Spinal cord (tissue), 9 donors: ENCODE measurements at regions not wholly inside any gene's neighbourhood (a gene's known extent, or its start where the extent isn't known, plus 50 kb on each side); places are given as distances from the start of the nearest gene placed in this dataset.
"Not testable (repeated sequence)": the region's sequence is repeated elsewhere in the genome, so short reads cannot be mapped to it uniquely, and the experiment has no call there.

ENCODE experiments used
- DNase-seq, 6 donors: peaks; one replicate each; pipeline versions ENCODE4 v3.0.0 to v3.0.0-alpha.2; 2013 to 2015; ENCODE audit warnings: low spot score in 6 of 6, low read depth in 4 of 6
- H3K27ac ChIP-seq: one replicate; pipeline ENCODE4 v1.5.1; 2013; ENCODE audit warnings: low read depth, low read length, control low read depth
- H3K27me3 ChIP-seq: one replicate; pipeline ENCODE4 v1.6.1; 2013; ENCODE audit warnings: low read length; ENCODE audit not compliant: control insufficient read depth, insufficient read depth
- H3K36me3 ChIP-seq: one replicate; pipeline ENCODE4 v1.6.1; 2013; ENCODE audit warnings: low read length; ENCODE audit not compliant: control insufficient read depth, insufficient read depth
- H3K4me1 ChIP-seq: one replicate; pipeline ENCODE4 v1.6.1; 2013; ENCODE audit warnings: low read length; ENCODE audit not compliant: control insufficient read depth, insufficient read depth
- H3K4me3 ChIP-seq: one replicate; pipeline ENCODE4 v1.5.1; 2013; ENCODE audit warnings: low read depth, low read length, control low read depth
- H3K9me3 ChIP-seq: one replicate; pipeline ENCODE4 v1.6.1; 2013; ENCODE audit warnings: low read length; ENCODE audit not compliant: control insufficient read depth, insufficient read depth
- WGBS: methylation state at CpG from one replicate; pipeline ENCODE4 v1.1.5; 2013; ENCODE audit warnings: missing lambda C conversion rate; ENCODE audit not compliant: insufficient coverage; 5-methylcytosine and 5-hydroxymethylcytosine counted together
- donor health status: healthy.

- H3K9me3 ChIP-seq: no peaks in the 10 kb centered on the region
- H3K27me3 ChIP-seq: no peaks in the 10 kb centered on the region
- no peak for DNase-seq
- whole genome bisulfite sequencing: 96% methylated on average over 7 of the region's 8 CpGs
- no peak overlapping the region for H3K27ac ChIP-seq
- H3K4me1 ChIP-seq: no peaks in the 10 kb centered on the region
- no peaks in the 10 kb centered on the region for H3K36me3 ChIP-seq
- H3K4me3 ChIP-seq: no peak overlapping the region
Observed at GRCh38 chr1:232144696-232145230, 485.2 kb downstream of the SIPA1L2 start.

- Histone ChIP-seq H3K9me3 (no peaks in the 10 kb centered on the region), H3K27me3 (no peaks in the 10 kb centered on the region), H3K4me1 (no peaks in the 10 kb centered on the region), H3K36me3 (no peaks in the 10 kb centered on the region), H3K27ac (peak overlapping the region; percentile 80), H3K4me3 (no peak overlapping the region)
- no peak for DNase-seq
- WGBS: 88% methylated on average over 3 of the region's 3 CpGs
Observed at GRCh38 chr1:232143315-232143886, 486.5 kb downstream of the SIPA1L2 start.

- Histone ChIP-seq H3K27ac (peak overlapping the region; percentile 80), H3K4me3 (no peak overlapping the region), H3K9me3 (no peaks in the 10 kb centered on the region), H3K4me1 (no peaks in the 10 kb centered on the region), H3K27me3 (no peaks in the 10 kb centered on the region), H3K36me3 (no peaks in the 10 kb centered on the region)
- WGBS: 82% methylated on average over 8 of the region's 8 CpGs
- peak; percentile 12 to 91 (median 16) for DNase-seq
Observed at GRCh38 chr1:232142403-232143314, 487.3 kb downstream of the SIPA1L2 start.

GRCh38 chr1:232141167-232141448 lies 488.8 kb downstream of the SIPA1L2 start:
- not testable (repeated sequence) for H3K27me3 ChIP-seq, H3K9me3 ChIP-seq, H3K4me1 ChIP-seq, DNase-seq, H3K36me3 ChIP-seq, H3K4me3 ChIP-seq, H3K27ac ChIP-seq
- WGBS: 80% methylated on average over 3 of the region's 5 CpGs

- Histone ChIP-seq H3K36me3 (no peaks in the 10 kb centered on the region), H3K9me3 (no peaks in the 10 kb centered on the region), H3K4me3 (no peak overlapping the region), H3K27me3 (no peaks in the 10 kb centered on the region), H3K4me1 (no peaks in the 10 kb centered on the region), H3K27ac (no peak overlapping the region)
- DNase-seq: no peak
- WGBS: 87% methylated on average over 5 of the region's 6 CpGs
Observed at GRCh38 chr1:232140419-232141166, 489.3 kb downstream of the SIPA1L2 start.

- H3K27me3 ChIP-seq: no peaks in the 10 kb centered on the region
- H3K4me3 ChIP-seq: no peak overlapping the region
- no peak for DNase-seq
- no CpG with 5 or more reads among the region's 6 CpGs for WGBS
- H3K36me3 ChIP-seq: no peaks in the 10 kb centered on the region
- H3K27ac ChIP-seq: no peak overlapping the region
- H3K9me3 ChIP-seq: no peaks in the 10 kb centered on the region
- H3K4me1 ChIP-seq: no peaks in the 10 kb centered on the region
Observed at GRCh38 chr1:232139444-232139843, 490.5 kb downstream of the SIPA1L2 start.

GRCh38 chr1:232138044-232138443 lies 491.9 kb downstream of the SIPA1L2 start:
- no peak for DNase-seq
- Histone ChIP-seq H3K9me3 (no peaks in the 10 kb centered on the region), H3K36me3 (no peaks in the 10 kb centered on the region), H3K4me1 (no peaks in the 10 kb centered on the region), H3K27ac (no peak overlapping the region), H3K27me3 (no peaks in the 10 kb centered on the region), H3K4me3 (no peak overlapping the region)
- WGBS: 81% methylated on average over 6 of the region's 7 CpGs

- Histone ChIP-seq H3K4me3 (no peak overlapping the region), H3K27me3 (no peaks in the 10 kb centered on the region), H3K36me3 (no peaks in the 10 kb centered on the region), H3K9me3 (no peaks in the 10 kb centered on the region), H3K27ac (no peak overlapping the region), H3K4me1 (no peaks in the 10 kb centered on the region)
- no peak for DNase-seq
- 89% methylated on average over 1 of the region's 3 CpGs for WGBS
Observed at GRCh38 chr1:232137066-232137465, 492.9 kb downstream of the SIPA1L2 start.

GRCh38 chr1:232136136-232136535 lies 493.8 kb downstream of the SIPA1L2 start:
- DNase-seq: no peak
- H3K27ac ChIP-seq: no peak overlapping the region
- no peaks in the 10 kb centered on the region for H3K36me3 ChIP-seq
- no peak overlapping the region for H3K4me3 ChIP-seq
- WGBS: 88% methylated on average over 4 of the region's 4 CpGs
- no peaks in the 10 kb centered on the region for H3K27me3 ChIP-seq
- H3K4me1 ChIP-seq: no peaks in the 10 kb centered on the region
- no peaks in the 10 kb centered on the region for H3K9me3 ChIP-seq
